Ishikawa (cell line): ENCODE measurements at regions not wholly inside any gene's neighbourhood (a gene's known extent, or its start where the extent isn't known, plus 50 kb on each side); places are given as distances from the start of the nearest gene placed in this dataset.

Experiments
- CEBPB ChIP-seq: IDR thresholded peaks from 2 replicates; pipeline ENCODE4 v1.6.1; 2012
- EP300 ChIP-seq: IDR thresholded peaks from 2 replicates; pipeline ENCODE4 v1.6.1; 2012; ENCODE audit warnings: borderline replicate concordance
- YY1 ChIP-seq: IDR thresholded peaks from 2 replicates; pipeline ENCODE4 v1.6.1; 2012; ENCODE audit warnings: low read depth

DNA sequence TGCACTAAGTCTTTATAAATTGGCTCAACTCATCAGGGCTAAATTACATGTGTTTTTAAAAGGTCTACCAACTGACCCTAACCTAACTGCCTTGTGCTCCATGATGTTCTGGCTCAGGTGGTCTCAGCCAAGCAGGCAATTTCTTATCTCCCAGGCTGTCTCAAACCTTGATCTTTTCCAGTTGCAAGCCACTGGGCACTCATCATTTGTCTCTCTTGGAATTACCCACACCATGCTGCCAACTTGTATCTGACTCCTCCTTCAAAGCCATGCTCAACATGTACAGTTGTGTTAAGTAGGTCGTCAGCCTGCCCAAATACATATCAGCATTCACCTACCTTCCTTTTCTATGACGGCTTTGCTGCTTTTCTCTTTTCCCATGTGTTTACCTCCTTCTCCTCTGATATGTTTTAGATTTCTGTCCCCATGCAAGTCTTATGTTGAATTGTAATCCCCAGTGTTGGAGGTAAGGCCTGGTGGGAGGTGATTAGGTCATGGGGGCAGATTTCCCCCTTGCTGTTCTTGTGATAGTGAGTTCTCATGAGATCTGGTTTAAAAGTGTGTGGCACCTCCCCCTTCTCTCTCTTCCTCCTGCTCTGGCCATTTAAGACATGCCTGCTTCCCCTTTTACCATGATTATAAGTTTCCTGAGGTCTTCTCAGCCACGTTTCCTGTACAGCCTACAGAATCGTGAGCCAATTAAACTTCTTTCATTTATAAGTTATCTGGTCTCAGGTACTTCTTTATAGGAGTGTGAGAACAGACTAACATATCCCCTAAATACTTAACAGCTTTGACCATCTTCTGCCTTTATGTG, 130.0 kb downstream of the ELAPOR2 start:
- no peak for TF ChIP-seq EP300
- TF ChIP-seq CEBPB: no peak
- TF ChIP-seq YY1: no peak
